ENCODE measurements at regions not wholly inside any gene's neighbourhood (a gene's known extent, or its start where the extent isn't known, plus 50 kb on each side); places are given as distances from the start of the nearest gene placed in this dataset.

DNA sequence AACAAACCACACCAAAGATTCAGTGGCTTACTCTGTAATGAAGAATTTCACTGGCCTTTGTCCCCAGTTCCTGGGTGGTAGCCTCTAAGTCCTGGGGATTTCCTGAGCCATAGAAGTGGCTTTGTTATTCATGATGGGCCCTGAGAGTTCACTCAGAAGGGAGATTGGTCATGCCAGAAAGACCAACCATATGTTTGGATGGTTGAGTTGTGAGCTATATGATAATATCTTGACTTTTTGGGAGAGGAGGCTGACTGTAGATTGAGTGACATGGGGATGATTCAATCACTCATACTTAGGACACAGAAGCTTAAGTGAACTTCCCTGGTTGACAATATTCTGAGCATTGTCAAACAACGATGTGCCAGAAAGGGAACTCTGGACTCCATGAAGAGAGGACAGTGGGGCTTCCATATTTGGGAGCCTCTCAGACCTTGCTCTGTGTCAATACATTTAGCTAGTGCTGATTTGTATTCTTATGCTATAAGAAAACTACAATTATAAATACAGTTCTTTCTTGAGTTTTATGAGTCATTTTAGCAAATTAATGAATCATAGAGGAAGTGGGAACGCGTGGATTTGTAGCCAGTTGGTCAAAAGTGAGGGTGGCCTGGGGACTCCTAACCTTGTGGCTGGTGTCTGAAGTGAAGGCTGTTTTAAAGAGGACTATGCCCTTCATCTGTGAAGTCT, 392.0 kb downstream of the GBA3 start:
- no peaks in the 10 kb centered on the region for H3K36me3 ChIP-seq (ENCODE audit: control insufficient read depth, insufficient read depth, low read length)
- H3K56ac ChIP-seq (ENCODE audit: extremely low read depth, insufficient read depth, low read length), result no peak overlapping the region
- BruUV-seq (replicated peaks), result no TSS peak
- no peaks in the 10 kb centered on the region for H3K79me1 ChIP-seq (ENCODE audit: low read depth in 1 of 2, low read length in 2 of 2)
- CTCF ChIA-PET, result no interaction called here
- intact Hi-C loops (cut with micrococcal nuclease), result no loop called here
- H3K9ac ChIP-seq (ENCODE audit: low read depth, low read length), result no peak overlapping the region
- no peak overlapping the region for H3K4me2 ChIP-seq (ENCODE audit: low read depth, low read length)
- H2BK120ac ChIP-seq (ENCODE audit: low read depth, low read length), result no peak overlapping the region
- dilution Hi-C loops (cut with HindIII; ENCODE audit: low sequenced_read_pairs, unreplicated experiment), result no loop called here
- H4K91ac ChIP-seq (ENCODE audit: insufficient read depth, low read depth, low read length), result no peak overlapping the region
- H3K23ac ChIP-seq (ENCODE audit: low read depth, low read length), result no peak overlapping the region
- no peak overlapping the region for H3K14ac ChIP-seq (replicated peaks; ENCODE audit: low read depth, low read length)
- H2AK9ac ChIP-seq (replicated peaks; ENCODE audit: low read depth, low read length, poor library complexity), result no peak overlapping the region
- peaks cover 5% of the 10 kb centered on the region; the same call in 1 of the 2 replicates for H3K9me3 ChIP-seq (ENCODE audit: control insufficient read depth, insufficient read depth, low read length)
- no peak overlapping the region for H2AFZ ChIP-seq (replicated peaks; ENCODE audit: low read length, poor library complexity)
- no peak for DNase-seq
- no peaks in the 10 kb centered on the region for H4K20me1 ChIP-seq (ENCODE audit: insufficient read depth, low read length)
- no peaks in the 10 kb centered on the region for H3K4me1 ChIP-seq (ENCODE audit: control insufficient read depth, insufficient read depth, low read length)
- ATAC-seq (ENCODE audit: low read depth), result no peak
- H3K18ac ChIP-seq (ENCODE audit: low read depth, low read length), result no peak overlapping the region
- no peaks in the 10 kb centered on the region for H3K9me1 ChIP-seq (ENCODE audit: insufficient read depth, low read length)
- H2BK20ac ChIP-seq (ENCODE audit: low read depth, low read length), result no peak overlapping the region
- no peak overlapping the region for H2BK15ac ChIP-seq (ENCODE audit: low read depth, low read length)
- WGBS, 2 experiments (ENCODE audit: extremely low coverage in 2 of 2, insufficient read length in 1 of 2), result no CpG with 5 or more reads among the region's 3 CpGs
- H3K4me3 ChIP-seq (ENCODE audit: insufficient read depth, low read depth, low read length), result no peak overlapping the region
- H4K5ac ChIP-seq (ENCODE audit: low read depth, low read length), result no peak overlapping the region
- no peak overlapping the region for H3K4ac ChIP-seq (ENCODE audit: low read depth, low read length)
- H4K8ac ChIP-seq (ENCODE audit: low read depth in 2 of 2, low read length in 2 of 2), result no peak overlapping the region
- no peak overlapping the region for H2BK5ac ChIP-seq (ENCODE audit: low read depth, low read length, poor library complexity, severe bottlenecking)
- in situ Hi-C loops (cut with MboI; ENCODE audit: low sequenced_read_pairs), result no loop called here
- no peaks in the 10 kb centered on the region for H3K27me3 ChIP-seq (ENCODE audit: control insufficient read depth, insufficient read depth, low read length)
- no peak for TF ChIP-seq FOS (IDR thresholded peaks at IDR 0.05; ENCODE audit: low read depth, low read length)
- no peak for TF ChIP-seq RAD21 (IDR thresholded peaks at IDR 0.05; ENCODE audit: low read length)
- no peak for TF ChIP-seq BHLHE40 (IDR thresholded peaks at IDR 0.05; ENCODE audit: low read depth, low read length)
- TF ChIP-seq ELK1 (IDR thresholded peaks at IDR 0.05; ENCODE audit: borderline replicate concordance, low read depth, low read length), result no peak
- no peak overlapping the region for H2AK5ac ChIP-seq (ENCODE audit: low read depth, low read length)
- POLR2A ChIA-PET (ENCODE audit: unreplicated experiment), result no interaction called here
- no peak overlapping the region for H3K27ac ChIP-seq (ENCODE audit: insufficient read depth, low read length)
